Mucosa of rectum (tissue), 2 donors: ENCODE measurements at regions not wholly inside any gene's neighbourhood (a gene's known extent, or its start where the extent isn't known, plus 50 kb on each side); places are given as distances from the start of the nearest gene placed in this dataset.

Experiments used
- H3K27ac ChIP-seq, 2 donors: one replicate each; pipeline ENCODE4 v1.7.0; 2013; ENCODE audit warnings: inconsistent platforms in 2 of 2, low read depth in 2 of 2, low read length in 2 of 2
- H3K27me3 ChIP-seq, 2 donors: one replicate each; pipeline ENCODE4 v1.7.0; 2013; ENCODE audit warnings: low read length in 2 of 2; ENCODE audit not compliant: control insufficient read depth in 2 of 2, insufficient read depth in 2 of 2
- H3K36me3 ChIP-seq, 2 donors: one replicate each; pipeline ENCODE4 v1.7.0; 2013; ENCODE audit warnings: low read length in 2 of 2; ENCODE audit not compliant: control insufficient read depth in 2 of 2, insufficient read depth in 2 of 2
- H3K4me1 ChIP-seq, 2 donors: one replicate each; pipeline ENCODE4 v1.7.0; 2013; ENCODE audit warnings: low read length in 2 of 2, mild to moderate bottlenecking in 1 of 2; ENCODE audit not compliant: control insufficient read depth in 2 of 2, insufficient read depth in 2 of 2
- H3K4me3 ChIP-seq, 2 donors: one replicate each; pipeline ENCODE4 v1.7.0; 2013; ENCODE audit warnings: low read length in 2 of 2
- H3K9ac ChIP-seq, 2 donors: one replicate each; pipeline ENCODE4 v1.7.0; 2013; ENCODE audit warnings: low read length in 2 of 2, low read depth in 1 of 2, mild to moderate bottlenecking in 1 of 2
- H3K9me3 ChIP-seq, 2 donors: one replicate each; pipeline ENCODE4 v1.7.0; 2013; ENCODE audit warnings: low read length in 2 of 2; ENCODE audit not compliant: control insufficient read depth in 2 of 2
- donor health status: healthy.
- donor health status: Normal muscosa, but diverticular disease.

GRCh38 chr17:52244689-52245088 lies 86.2 kb upstream of the CA10 start:
- H3K9ac ChIP-seq = no peak overlapping the region
- H3K27me3 ChIP-seq = no peaks in the 10 kb centered on the region
- H3K4me3 ChIP-seq = no peak overlapping the region
- no peaks in the 10 kb centered on the region for H3K36me3 ChIP-seq
- H3K9me3 ChIP-seq = no peaks in the 10 kb centered on the region
- no peak overlapping the region for H3K27ac ChIP-seq
- no peaks in the 10 kb centered on the region for H3K4me1 ChIP-seq

- no peak overlapping the region for H3K9ac ChIP-seq
- no peaks in the 10 kb centered on the region for H3K9me3 ChIP-seq
- no peaks in the 10 kb centered on the region for H3K36me3 ChIP-seq
- H3K4me1 ChIP-seq = no peaks in the 10 kb centered on the region
- no peak overlapping the region for H3K4me3 ChIP-seq
- H3K27me3 ChIP-seq = no peaks in the 10 kb centered on the region
- H3K27ac ChIP-seq = no peak overlapping the region
These were observed 83.8 kb upstream of the CA10 start for GRCh38 chr17:52242268-52242667.

DNA sequence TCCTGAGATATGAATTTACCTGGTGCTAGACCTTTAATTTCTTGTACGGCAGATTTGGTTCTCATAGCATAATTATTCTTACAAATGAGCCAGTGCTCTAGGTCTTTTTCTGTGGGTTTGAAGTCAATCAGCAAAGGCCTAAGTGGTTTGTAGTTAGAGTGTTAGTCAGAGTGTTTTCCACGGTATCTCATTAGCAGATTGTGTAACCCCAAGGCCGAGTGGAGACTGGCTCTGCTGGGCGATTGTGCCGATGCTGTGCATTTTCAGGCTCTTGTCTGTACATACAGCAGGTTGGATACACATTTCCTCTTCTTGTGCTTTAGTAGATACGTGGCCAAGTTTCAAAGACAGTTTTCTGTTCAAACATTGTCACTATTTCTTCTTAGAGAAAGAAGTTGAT lies 78.6 kb upstream of the CA10 start:
- no peak overlapping the region for H3K4me3 ChIP-seq
- no peak overlapping the region for H3K27ac ChIP-seq
- H3K4me1 ChIP-seq = no peaks in the 10 kb centered on the region
- H3K9ac ChIP-seq = no peak overlapping the region
- no peaks in the 10 kb centered on the region for H3K36me3 ChIP-seq
- no peaks in the 10 kb centered on the region for H3K9me3 ChIP-seq
- H3K27me3 ChIP-seq = no peaks in the 10 kb centered on the region

GRCh38 chr17:52235516-52235915 lies 77.0 kb upstream of the CA10 start:
- no peak overlapping the region for H3K9ac ChIP-seq
- no peaks in the 10 kb centered on the region for H3K27me3 ChIP-seq
- H3K27ac ChIP-seq = no peak overlapping the region
- no peak overlapping the region for H3K4me3 ChIP-seq
- no peaks in the 10 kb centered on the region for H3K4me1 ChIP-seq
- H3K9me3 ChIP-seq = no peaks in the 10 kb centered on the region
- H3K36me3 ChIP-seq = no peaks in the 10 kb centered on the region

DNA sequence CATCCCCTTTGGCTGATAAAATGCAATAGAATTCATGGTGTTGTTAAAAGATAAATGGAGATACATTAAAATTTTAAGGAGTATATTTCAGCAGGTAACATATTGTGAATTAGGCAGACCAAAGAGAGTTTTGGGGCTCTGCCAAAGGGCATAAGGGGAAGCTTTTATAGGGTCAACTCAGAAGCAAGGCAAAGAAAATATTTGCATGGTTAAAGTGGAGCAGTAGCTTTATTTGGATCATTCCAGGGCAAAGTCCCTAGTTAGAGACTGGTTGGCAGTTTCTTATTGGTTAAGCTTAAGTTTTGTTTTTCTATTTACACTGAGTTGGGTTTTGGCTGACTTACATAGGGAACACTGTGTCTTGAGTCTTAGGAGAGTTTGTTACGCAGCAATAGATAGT lies 75.1 kb upstream of the CA10 start:
- Histone ChIP-seq H3K4me3 (no peak overlapping the region), H3K27ac (no peak overlapping the region), H3K9ac (no peak overlapping the region), H3K36me3 (no peaks in the 10 kb centered on the region), H3K9me3 (no peaks in the 10 kb centered on the region), H3K4me1 (no peaks in the 10 kb centered on the region), H3K27me3 (no peaks in the 10 kb centered on the region)

DNA sequence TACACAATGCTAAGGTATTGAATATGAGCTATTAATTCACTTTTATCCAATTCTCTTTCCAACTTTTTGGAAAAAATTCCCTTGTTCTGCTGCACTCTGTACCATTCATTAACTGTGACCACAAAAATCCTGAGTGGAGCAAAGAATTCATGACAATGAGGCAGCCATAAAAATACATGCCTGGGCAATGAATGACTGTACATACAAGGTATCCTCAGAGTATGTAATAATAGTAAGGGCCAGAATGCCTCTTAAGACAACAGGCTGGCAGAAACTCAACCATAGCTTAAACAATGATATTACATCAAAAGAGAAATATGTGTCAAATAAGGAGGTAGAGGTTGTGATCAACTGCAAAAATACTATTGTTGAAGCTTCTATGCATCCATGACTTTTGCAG lies 74.7 kb upstream of the CA10 start:
- Histone ChIP-seq H3K9ac (no peak overlapping the region), H3K4me1 (no peaks in the 10 kb centered on the region), H3K9me3 (no peaks in the 10 kb centered on the region), H3K27me3 (no peaks in the 10 kb centered on the region), H3K36me3 (no peaks in the 10 kb centered on the region), H3K4me3 (no peak overlapping the region), H3K27ac (no peak overlapping the region)

DNA sequence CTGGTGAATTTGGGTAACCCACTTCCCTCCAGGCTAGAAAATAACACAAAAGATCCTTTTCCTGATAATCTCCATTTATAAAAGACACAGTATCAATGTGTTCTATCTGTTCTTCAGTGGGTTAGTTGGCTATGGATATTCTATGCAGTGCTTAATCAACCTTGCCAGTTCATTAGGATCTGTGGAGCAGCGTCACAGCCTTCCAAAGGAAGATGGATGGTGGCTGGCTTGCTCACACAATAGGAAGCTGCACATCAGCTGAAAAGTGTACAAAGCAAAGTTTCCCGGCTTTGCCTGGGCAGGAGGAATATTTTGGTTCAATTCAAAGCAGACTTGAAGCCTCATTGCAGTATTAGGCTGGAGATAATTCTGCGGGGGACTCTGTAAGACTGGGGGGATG lies 70.3 kb upstream of the CA10 start:
- Histone ChIP-seq H3K36me3 (no peaks in the 10 kb centered on the region), H3K27ac (no peak overlapping the region), H3K4me1 (no peaks in the 10 kb centered on the region), H3K9ac (no peak overlapping the region), H3K27me3 (no peaks in the 10 kb centered on the region), H3K4me3 (no peak overlapping the region), H3K9me3 (no peaks in the 10 kb centered on the region)

GRCh38 chr17:52227926-52228325 lies 69.4 kb upstream of the CA10 start:
- H3K9ac ChIP-seq = no peak overlapping the region
- no peaks in the 10 kb centered on the region for H3K4me1 ChIP-seq
- no peaks in the 10 kb centered on the region for H3K27me3 ChIP-seq
- no peak overlapping the region for H3K27ac ChIP-seq
- H3K9me3 ChIP-seq = no peaks in the 10 kb centered on the region
- H3K36me3 ChIP-seq = no peaks in the 10 kb centered on the region
- no peak overlapping the region for H3K4me3 ChIP-seq

GRCh38 chr17:52213451-52213850 lies 54.9 kb upstream of the CA10 start:
- H3K27ac ChIP-seq = no peak overlapping the region
- no peak overlapping the region for H3K4me3 ChIP-seq
- no peaks in the 10 kb centered on the region for H3K9me3 ChIP-seq
- H3K9ac ChIP-seq = no peak overlapping the region
- no peaks in the 10 kb centered on the region for H3K4me1 ChIP-seq
- H3K27me3 ChIP-seq = no peaks in the 10 kb centered on the region
- H3K36me3 ChIP-seq = no peaks in the 10 kb centered on the region

- no peaks in the 10 kb centered on the region for H3K36me3 ChIP-seq
- no peak overlapping the region for H3K4me3 ChIP-seq
- H3K27ac ChIP-seq = no peak overlapping the region
- H3K4me1 ChIP-seq = no peaks in the 10 kb centered on the region
- no peak overlapping the region for H3K9ac ChIP-seq
- no peaks in the 10 kb centered on the region for H3K27me3 ChIP-seq
- H3K9me3 ChIP-seq = no peaks in the 10 kb centered on the region
These were observed 54.3 kb upstream of the CA10 start for GRCh38 chr17:52212851-52213250.

DNA sequence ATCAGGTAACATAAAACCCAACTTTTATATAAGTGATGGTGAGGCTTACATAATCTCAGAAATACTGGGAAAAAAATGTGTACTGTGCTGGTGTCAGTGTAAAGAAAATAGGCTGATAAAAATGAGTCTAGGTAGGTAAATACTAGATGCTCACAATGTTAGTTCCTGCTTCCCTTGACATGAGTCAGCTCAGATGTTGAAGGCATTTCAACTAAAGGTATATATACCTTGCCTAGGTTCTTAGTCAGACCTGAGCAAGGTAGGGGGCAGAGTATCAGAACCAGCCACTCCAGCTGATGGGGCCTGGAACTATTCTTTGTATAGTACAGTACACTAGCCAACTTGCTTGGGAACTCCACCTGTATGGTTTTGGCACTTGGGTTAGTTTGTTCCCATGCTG lies 51.0 kb upstream of the CA10 start:
- H3K27me3 ChIP-seq = no peaks in the 10 kb centered on the region
- no peaks in the 10 kb centered on the region for H3K9me3 ChIP-seq
- H3K4me3 ChIP-seq = no peak overlapping the region
- no peaks in the 10 kb centered on the region for H3K4me1 ChIP-seq
- H3K36me3 ChIP-seq = no peaks in the 10 kb centered on the region
- no peak overlapping the region for H3K9ac ChIP-seq
- no peak overlapping the region for H3K27ac ChIP-seq
